Esophagus muscularis mucosa (tissue), 4 donors: ENCODE measurements at regions not wholly inside any gene's neighbourhood (a gene's known extent, or its start where the extent isn't known, plus 50 kb on each side); places are given as distances from the start of the nearest gene placed in this dataset.
"Not testable (repeated sequence)": the region's sequence is repeated elsewhere in the genome, so short reads cannot be mapped to it uniquely, and the experiment has no call there.

Experiments used
- DNase-seq: peaks from one replicate; pipeline ENCODE4 v3.0.0-alpha.2; 2017; ENCODE audit errors: extremely low spot score
- H3K27ac ChIP-seq, 4 donors: fragments of 200-600 bp; sonication (generic); replicated peaks in 1 of 4; 1 replicate in 3 of 4; 2 replicates in 1 of 4; pipeline ENCODE4 v1.5.1; 2016 to 2019; ENCODE audit warnings: mild to moderate bottlenecking in 1 of 4
- H3K27me3 ChIP-seq, 4 donors: fragments of 200-600 bp; sonication (generic); one replicate each; pipeline versions ENCODE4 v1.5.1 to v1.6.0; 2016 to 2019
- H3K36me3 ChIP-seq, 4 donors: fragments of 200-600 bp; sonication (generic); one replicate each; pipeline ENCODE4 v1.5.1; 2016 to 2019
- H3K4me1 ChIP-seq, 4 donors: fragments of 200-600 bp; sonication (generic); one replicate each; pipeline ENCODE4 v1.5.1; 2016 to 2019
- H3K4me3 ChIP-seq, 4 donors: fragments of 200-600 bp; sonication (generic); 1 replicate in 2 of 4; 2 replicates in 2 of 4; pipeline ENCODE4 v1.5.1; 2016 to 2019; ENCODE audit warnings: mild to moderate bottlenecking in 4 of 4, moderate library complexity in 1 of 4
- H3K9me3 ChIP-seq, 4 donors: fragments of 200-600 bp; sonication (generic); 1 replicate in 3 of 4; 2 replicates in 1 of 4; pipeline ENCODE4 v1.5.1; 2016 to 2019
- CTCF ChIP-seq, 3 experiments: fragments of 200-600 bp in 2 of 3; fragments of 450-650 bp in 1 of 3; sonication (generic) in 2 of 3; IDR thresholded peaks; one replicate each; pipeline ENCODE4 v1.5.1; 2017 to 2019; ENCODE audit warnings: antibody characterized with exemption in 3 of 3, mild to moderate bottlenecking in 2 of 3, moderate library complexity in 1 of 3
- EP300 ChIP-seq: sonication (generic); formaldehyde crosslinking; IDR thresholded peaks from one replicate; pipeline ENCODE4 v1.6.1; 2017; ENCODE audit warnings: antibody characterized with exemption
- POLR2A ChIP-seq: fragments of 450-650 bp; IDR thresholded peaks from one replicate; pipeline ENCODE4 v1.6.1; 2017; ENCODE audit warnings: antibody characterized with exemption, moderate library complexity, mild to moderate bottlenecking, low read depth
- POLR2AphosphoS5 ChIP-seq, 2 donors: sonication (generic); formaldehyde crosslinking; IDR thresholded peaks; one replicate each; pipeline ENCODE4 v1.6.1; 2017; ENCODE audit warnings: antibody characterized with exemption in 2 of 2
- WGBS: methylation state at CpG from one replicate; pipeline ENCODE4 v1.1.5; 2018; 5-methylcytosine and 5-hydroxymethylcytosine counted together
- intact Hi-C: fragments of 100-400 bp; cut with DNase I; formaldehyde crosslinking; loops from one replicate; pipeline ENCODE4 v1.15.1; 2023

GRCh38 chr7:114141415-114141814 lies 222.6 kb upstream of the PPP1R3A start:
- Histone ChIP-seq H3K27ac (no peak overlapping the region), H3K4me1 (no peaks in the 10 kb centered on the region), H3K4me3 (no peak overlapping the region), H3K27me3 (no peaks in the 10 kb centered on the region), H3K36me3 (no peaks in the 10 kb centered on the region), H3K9me3 (no peaks in the 10 kb centered on the region)
- intact Hi-C loops = no loop called here
- 64% methylated on average over 3 of the region's 3 CpGs for WGBS
- TF ChIP-seq POLR2AphosphoS5 (IDR thresholded peaks at IDR 0.05) (no peak), POLR2A (no peak), EP300 (no peak), CTCF (IDR thresholded peaks at IDR 0.05) (no peak)
- no peak for DNase-seq

- peaks cover 0 to 2% (median 0%) of the 10 kb centered on the region in 4 donors for H3K4me1 ChIP-seq
- no peak overlapping the region for H3K4me3 ChIP-seq
- no peak for TF ChIP-seq CTCF (IDR thresholded peaks at IDR 0.05)
- no peak for TF ChIP-seq POLR2AphosphoS5 (IDR thresholded peaks at IDR 0.05)
- no peak for TF ChIP-seq EP300
- no peak for TF ChIP-seq POLR2A
- no peaks in the 10 kb centered on the region for H3K36me3 ChIP-seq
- 100% methylated on average over 1 of the region's 1 CpG for WGBS
- intact Hi-C loops = no loop called here
- H3K9me3 ChIP-seq = no peaks in the 10 kb centered on the region
- no peaks in the 10 kb centered on the region for H3K27me3 ChIP-seq
- H3K27ac ChIP-seq = no peak overlapping the region
- no peak for DNase-seq
Measured at GRCh38 chr7:114140561-114140960, 221.8 kb upstream of the PPP1R3A start.

DNA sequence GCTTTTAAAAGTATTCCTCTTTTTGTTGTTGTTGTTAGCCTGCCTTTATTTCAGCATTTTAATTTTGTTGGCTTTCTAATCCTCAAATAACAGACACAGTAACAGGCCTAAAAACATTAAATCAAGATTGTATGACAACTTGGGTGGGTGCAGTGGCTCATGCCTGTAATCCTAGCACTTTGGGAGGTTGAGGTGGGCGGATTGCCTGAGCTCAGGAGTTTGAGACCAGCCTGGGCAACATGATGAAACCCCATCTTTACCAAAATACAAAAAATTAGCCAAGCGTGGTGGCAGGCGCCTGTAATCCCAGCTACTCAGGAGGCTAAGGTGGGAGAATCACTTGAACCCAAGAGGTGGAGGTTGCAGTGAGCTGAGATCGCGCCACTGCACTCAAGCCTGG lies 220.9 kb upstream of the PPP1R3A start:
- 89% methylated on average over 5 of the region's 5 CpGs for WGBS
- DNase-seq, H3K27ac ChIP-seq, intact Hi-C loops, H3K36me3 ChIP-seq, H3K4me3 ChIP-seq, H3K9me3 ChIP-seq, H3K27me3 ChIP-seq: not testable (repeated sequence)
- H3K4me1 ChIP-seq = peaks cover 0 to 10% (median 0%) of the 10 kb centered on the region in 4 donors

DNA sequence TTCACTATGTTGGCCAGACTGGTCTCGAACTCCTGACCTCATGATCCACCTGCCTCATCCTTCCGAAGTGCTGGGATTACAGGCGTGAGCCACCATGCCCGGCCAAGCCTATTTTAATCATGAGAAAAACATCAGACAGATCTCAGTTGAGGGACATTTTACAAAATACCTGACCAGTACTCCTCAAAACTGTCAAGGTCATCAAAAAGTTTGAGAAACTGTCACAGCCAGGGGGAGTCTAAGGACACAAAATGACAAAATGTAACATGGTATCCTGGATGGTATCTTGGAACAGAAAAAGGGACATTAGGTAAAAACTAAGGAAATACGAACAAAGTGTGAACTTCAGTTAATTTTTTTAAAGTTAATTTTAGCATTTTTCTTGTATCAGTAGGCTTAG lies 219.8 kb upstream of the PPP1R3A start:
- no peak for DNase-seq
- Histone ChIP-seq H3K4me1 (peaks cover 0 to 10% (median 0%) of the 10 kb centered on the region in 4 donors), H3K27me3 (no peaks in the 10 kb centered on the region), H3K4me3 (no peak overlapping the region), H3K36me3 (no peaks in the 10 kb centered on the region), H3K9me3 (no peaks in the 10 kb centered on the region), H3K27ac (no peak overlapping the region)
- intact Hi-C loops = no loop called here
- 89% methylated on average over 5 of the region's 5 CpGs for WGBS
- no peak for TF ChIP-seq EP300
- no peak for TF ChIP-seq POLR2AphosphoS5 (IDR thresholded peaks at IDR 0.05)
- no peak for TF ChIP-seq CTCF (IDR thresholded peaks at IDR 0.05)
- no peak for TF ChIP-seq POLR2A

DNA sequence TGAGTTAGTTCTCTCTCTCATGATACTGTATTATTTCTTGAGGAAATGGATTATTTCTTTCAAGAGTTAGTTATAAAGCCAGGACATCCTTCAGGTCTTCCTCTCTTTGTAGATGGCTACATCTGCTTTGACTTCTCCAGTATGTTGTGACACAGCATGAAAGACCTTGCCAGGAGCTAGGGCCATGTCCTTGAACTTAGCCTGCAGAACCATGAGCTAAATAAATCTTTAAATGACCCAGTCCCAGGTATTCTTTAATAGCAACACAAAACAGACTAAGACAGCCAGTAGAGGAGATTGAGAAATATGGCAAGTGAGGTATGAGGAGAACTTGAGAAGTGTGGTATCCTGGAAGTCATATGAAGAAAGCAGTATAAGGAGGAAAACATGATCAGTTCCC lies 214.9 kb upstream of the PPP1R3A start:
- H3K4me1 ChIP-seq = peaks cover 0 to 26% (median 13%) of the 10 kb centered on the region in 4 donors
- no peaks in the 10 kb centered on the region for H3K36me3 ChIP-seq
- H3K27me3 ChIP-seq = no peaks in the 10 kb centered on the region
- intact Hi-C loops = no loop called here
- H3K4me3 ChIP-seq = no peak overlapping the region
- DNase-seq = no peak
- TF ChIP-seq POLR2A = no peak
- no peak for TF ChIP-seq CTCF (IDR thresholded peaks at IDR 0.05)
- TF ChIP-seq EP300 = no peak
- TF ChIP-seq POLR2AphosphoS5 (IDR thresholded peaks at IDR 0.05) = no peak
- H3K27ac ChIP-seq = no peak overlapping the region
- H3K9me3 ChIP-seq = no peaks in the 10 kb centered on the region
